T-helper 1 cell treated with Interleukin-12 subunit alpha and Interleukin-12 subunit beta and Interleukin-4 antibody, amounts not matched to agents 30 μg/mL and 1 μg/mL, for 36 hours (primary cell): ENCODE measurements at regions not wholly inside any gene's neighbourhood (a gene's known extent, or its start where the extent isn't known, plus 50 kb on each side); places are given as distances from the start of the nearest gene placed in this dataset.

ENCODE experiments used
- H3K27ac Mint-ChIP-seq: one replicate; pipeline ENCODE4 v1.8.0; 2021; ENCODE audit warnings: mild to moderate bottlenecking, mixed read lengths
- H3K27me3 Mint-ChIP-seq: one replicate; pipeline ENCODE4 v1.8.0; 2021; ENCODE audit warnings: low read depth, mixed read lengths
- H3K36me3 Mint-ChIP-seq: one replicate; pipeline ENCODE4 v1.8.0; 2021; ENCODE audit warnings: low read depth, mixed read lengths
- H3K4me1 Mint-ChIP-seq: one replicate; pipeline ENCODE4 v1.8.0; 2021; ENCODE audit warnings: low read depth, mixed read lengths
- H3K4me3 Mint-ChIP-seq: one replicate; pipeline ENCODE4 v1.8.0; 2021; ENCODE audit warnings: mild to moderate bottlenecking, moderate library complexity, mixed read lengths
- H3K9me3 Mint-ChIP-seq: one replicate; pipeline ENCODE4 v1.8.0; 2021; ENCODE audit warnings: mixed read lengths

DNA sequence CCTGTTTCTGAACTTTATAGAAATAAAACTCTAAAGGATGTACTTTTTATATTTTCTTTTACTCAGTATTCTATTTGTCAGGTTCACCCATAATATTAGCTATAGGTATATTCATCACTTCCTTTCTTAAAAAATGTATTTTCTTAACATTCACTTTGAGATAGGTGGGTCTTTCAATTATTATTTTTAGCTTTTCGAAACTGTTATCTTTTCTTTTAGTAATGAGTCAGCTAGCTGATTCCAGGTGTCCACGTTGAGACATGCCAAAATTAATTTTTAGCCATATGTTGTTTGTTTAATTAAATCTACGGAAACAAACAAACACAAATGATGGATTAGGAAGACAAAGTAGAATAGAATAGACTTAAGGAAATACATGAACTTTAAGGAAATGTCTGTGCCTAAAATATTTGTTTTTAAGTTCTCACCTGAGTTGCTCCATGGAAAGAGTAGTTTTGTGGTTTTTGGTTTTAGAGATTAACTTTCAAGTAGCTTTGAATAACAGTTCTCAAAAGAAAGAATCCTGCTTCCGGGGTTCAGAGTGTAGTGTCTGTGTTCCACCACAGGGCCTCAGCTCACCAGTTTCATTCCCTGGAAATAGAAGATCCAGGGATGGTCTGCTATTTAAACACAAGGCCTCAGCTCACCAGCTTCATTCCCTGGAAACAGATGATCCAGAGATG lies 435.0 kb downstream of the HAO1 start:
- Mint-ChIP-seq H3K4me3 (no peak overlapping the region), H3K36me3 (no peaks in the 10 kb centered on the region), H3K9me3 (peaks cover 3% of the 10 kb centered on the region), H3K4me1 (no peaks in the 10 kb centered on the region), H3K27me3 (no peaks in the 10 kb centered on the region), H3K27ac (no peak overlapping the region)

DNA sequence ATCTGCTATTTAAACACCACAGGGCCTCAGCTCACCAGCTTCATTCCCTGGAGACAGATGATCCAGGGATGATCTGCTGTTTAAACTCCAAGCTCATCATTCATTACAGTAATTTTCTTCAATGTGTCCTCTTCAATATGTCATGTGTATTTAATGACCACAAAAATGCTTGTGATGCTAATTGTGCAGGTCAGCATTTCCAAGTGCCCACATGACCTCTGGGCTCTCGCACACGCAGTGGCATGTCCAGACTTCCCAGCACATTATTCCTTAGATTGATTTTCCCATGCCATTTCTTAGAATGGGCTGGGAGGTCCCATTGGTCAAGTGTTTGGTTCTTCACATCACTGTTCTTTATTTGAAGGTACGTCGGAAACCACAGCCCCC lies 434.4 kb downstream of the HAO1 start:
- no peak overlapping the region for H3K4me3 Mint-ChIP-seq
- no peaks in the 10 kb centered on the region for H3K36me3 Mint-ChIP-seq
- H3K4me1 Mint-ChIP-seq = no peaks in the 10 kb centered on the region
- H3K27ac Mint-ChIP-seq = no peak overlapping the region
- peaks cover 3% of the 10 kb centered on the region for H3K9me3 Mint-ChIP-seq
- no peaks in the 10 kb centered on the region for H3K27me3 Mint-ChIP-seq

DNA sequence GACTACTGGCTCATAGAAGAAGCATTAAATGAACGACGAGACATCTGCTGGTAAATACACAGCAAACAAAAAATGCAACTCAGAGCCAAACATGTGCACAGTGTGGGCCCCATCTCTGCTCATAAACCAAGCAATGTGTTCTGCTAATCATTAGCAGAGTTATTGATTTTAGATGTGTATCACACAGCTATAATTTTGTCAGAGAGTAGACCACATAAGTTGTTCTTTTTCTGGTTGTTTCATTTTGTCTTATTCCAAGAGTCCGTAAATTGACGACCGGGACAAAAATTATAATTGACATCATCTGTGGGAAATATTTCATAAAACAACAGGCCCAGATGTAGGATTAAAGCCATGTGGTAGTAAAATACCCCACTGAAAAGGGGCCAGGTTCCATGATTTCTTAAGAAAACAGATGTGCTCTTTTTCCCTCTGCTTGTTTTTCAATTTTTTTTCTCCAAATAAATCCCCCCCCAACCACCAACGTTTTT lies 423.6 kb downstream of the HAO1 start:
- Mint-ChIP-seq H3K27me3 (no peaks in the 10 kb centered on the region), H3K36me3 (no peaks in the 10 kb centered on the region), H3K27ac (no peak overlapping the region), H3K4me3 (no peak overlapping the region), H3K4me1 (no peaks in the 10 kb centered on the region), H3K9me3 (peaks cover 6% of the 10 kb centered on the region)

DNA sequence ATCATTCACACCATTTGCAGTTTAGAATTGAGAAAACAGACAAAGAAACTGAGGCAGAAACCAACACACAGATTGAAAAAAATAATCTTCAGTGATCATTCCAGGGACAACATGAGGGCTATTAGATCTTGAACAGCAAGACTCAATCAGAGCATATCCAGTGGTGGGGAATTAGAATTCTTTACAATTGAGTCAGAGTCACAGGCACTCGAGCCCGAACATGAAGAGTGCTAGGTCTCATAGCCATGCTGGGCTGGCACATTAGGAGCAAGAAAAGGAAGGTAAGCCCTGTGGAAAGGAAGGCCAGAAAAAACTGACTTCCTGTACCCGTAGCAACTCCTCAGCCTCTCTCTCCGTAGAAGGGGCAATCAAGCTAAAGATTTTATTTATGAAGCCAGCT lies 419.9 kb downstream of the HAO1 start:
- no peak overlapping the region for H3K27ac Mint-ChIP-seq
- H3K9me3 Mint-ChIP-seq = peaks cover 6% of the 10 kb centered on the region
- no peaks in the 10 kb centered on the region for H3K27me3 Mint-ChIP-seq
- no peak overlapping the region for H3K4me3 Mint-ChIP-seq
- no peaks in the 10 kb centered on the region for H3K4me1 Mint-ChIP-seq
- no peaks in the 10 kb centered on the region for H3K36me3 Mint-ChIP-seq

DNA sequence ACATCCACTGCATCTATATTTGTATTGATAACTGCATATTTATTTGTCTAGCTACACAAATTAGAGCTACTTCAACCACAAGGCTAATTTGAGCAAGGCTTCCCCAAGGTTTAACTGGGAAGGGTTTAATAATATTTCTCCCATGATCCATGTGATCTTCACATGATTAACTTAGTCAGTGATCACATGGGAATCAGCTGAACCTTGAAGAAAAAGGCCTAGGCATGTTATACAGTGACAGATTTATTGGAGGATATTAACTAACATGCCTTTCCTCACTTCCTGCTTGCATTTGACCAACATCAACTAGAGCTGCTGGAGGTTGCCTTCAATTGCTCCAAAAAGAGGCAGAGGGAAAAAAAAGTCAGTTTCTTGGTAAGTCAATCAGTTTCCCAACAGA lies 417.0 kb downstream of the HAO1 start:
- H3K27ac Mint-ChIP-seq = no peak overlapping the region
- no peaks in the 10 kb centered on the region for H3K36me3 Mint-ChIP-seq
- no peaks in the 10 kb centered on the region for H3K27me3 Mint-ChIP-seq
- peaks cover 11% of the 10 kb centered on the region for H3K9me3 Mint-ChIP-seq
- H3K4me3 Mint-ChIP-seq = no peak overlapping the region
- H3K4me1 Mint-ChIP-seq = no peaks in the 10 kb centered on the region

DNA sequence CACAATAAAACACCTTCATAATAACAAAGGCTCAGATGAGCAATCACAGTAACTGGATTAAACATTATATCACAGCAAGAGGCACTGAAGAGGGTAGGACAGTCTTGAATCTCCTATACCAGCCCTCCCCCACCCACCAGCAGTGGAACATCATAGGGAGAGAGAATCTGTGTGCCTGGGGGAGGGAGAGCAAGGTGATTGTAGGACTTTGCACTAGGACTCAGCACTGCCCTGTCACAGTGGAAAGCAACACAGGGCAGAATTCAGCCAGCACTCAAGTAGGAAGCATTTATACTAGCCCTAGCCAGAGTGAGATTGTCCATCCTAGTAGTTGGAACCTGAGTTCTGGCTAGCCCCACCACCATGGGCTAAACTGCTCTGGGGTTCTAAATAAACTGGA lies 400.2 kb downstream of the HAO1 start:
- Mint-ChIP-seq H3K36me3 (no peaks in the 10 kb centered on the region), H3K27me3 (no peaks in the 10 kb centered on the region), H3K27ac (no peak overlapping the region), H3K9me3 (peaks cover 5% of the 10 kb centered on the region), H3K4me1 (no peaks in the 10 kb centered on the region), H3K4me3 (no peak overlapping the region)

DNA sequence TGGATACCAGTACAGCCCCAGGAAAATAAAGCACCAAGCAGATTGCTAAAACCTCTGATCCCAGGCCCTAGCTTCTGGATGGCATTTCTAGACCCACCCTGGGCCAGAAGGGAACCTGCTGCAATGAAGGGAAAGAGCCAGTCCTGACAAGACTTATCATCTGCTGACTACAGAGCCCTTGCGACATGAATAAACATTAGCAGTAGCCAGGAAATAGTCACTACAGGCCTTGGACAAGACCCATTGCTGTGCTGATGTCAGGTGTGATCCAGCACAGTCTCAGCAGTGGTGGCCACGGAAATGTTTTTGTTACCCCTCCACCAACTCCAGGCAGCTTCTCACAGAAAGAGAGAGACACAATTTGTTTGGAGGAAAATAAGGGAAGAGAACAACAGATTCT lies 399.3 kb downstream of the HAO1 start:
- no peaks in the 10 kb centered on the region for H3K36me3 Mint-ChIP-seq
- H3K4me1 Mint-ChIP-seq = no peaks in the 10 kb centered on the region
- H3K4me3 Mint-ChIP-seq = no peak overlapping the region
- H3K27me3 Mint-ChIP-seq = no peaks in the 10 kb centered on the region
- peaks cover 5% of the 10 kb centered on the region for H3K9me3 Mint-ChIP-seq
- H3K27ac Mint-ChIP-seq = no peak overlapping the region

DNA sequence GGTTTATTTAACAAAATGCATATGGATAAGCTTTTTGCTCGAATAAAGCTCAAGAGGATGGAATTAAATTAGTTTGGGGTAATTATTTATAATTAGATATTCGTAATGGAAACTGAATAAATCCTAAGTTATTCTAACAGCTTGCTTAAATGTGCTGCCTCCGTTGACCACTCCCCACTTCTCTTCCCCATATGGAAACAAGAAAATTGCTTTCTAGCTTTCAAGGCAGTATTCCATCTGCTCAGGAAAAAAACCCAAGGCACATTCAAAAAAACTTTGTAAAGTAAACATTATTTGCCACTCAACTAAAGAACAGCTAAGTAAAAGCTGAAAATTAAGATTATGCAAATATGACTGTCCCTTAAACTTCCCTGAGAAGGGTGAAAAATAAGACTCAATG lies 369.2 kb downstream of the HAO1 start:
- peaks cover 7% of the 10 kb centered on the region for H3K9me3 Mint-ChIP-seq
- no peaks in the 10 kb centered on the region for H3K4me1 Mint-ChIP-seq
- H3K27me3 Mint-ChIP-seq = no peaks in the 10 kb centered on the region

DNA sequence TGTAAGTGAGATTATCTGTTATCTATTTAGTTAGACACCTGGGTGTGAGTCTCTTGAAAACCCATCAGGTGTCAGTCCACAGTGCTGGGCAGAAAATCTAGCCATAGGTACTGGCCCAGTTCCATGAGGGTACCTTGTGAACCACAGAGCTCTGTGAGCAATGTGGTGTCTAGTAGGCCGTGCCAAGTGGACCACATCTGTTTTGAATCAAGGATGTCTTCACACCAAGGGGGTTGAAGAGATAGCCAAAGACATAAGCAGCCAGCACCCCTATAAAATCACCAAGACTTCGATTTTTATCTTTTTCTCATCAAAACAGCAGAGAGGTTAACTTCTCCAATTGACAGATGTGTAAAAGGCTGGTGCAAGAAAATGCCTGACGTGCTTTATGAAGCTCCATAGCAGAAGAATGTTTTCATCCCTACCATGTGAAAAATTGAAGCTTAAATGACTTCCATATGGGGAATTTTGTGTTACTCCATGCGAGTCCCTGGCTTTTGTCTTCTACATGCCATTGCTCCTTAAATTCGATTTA lies 368.7 kb downstream of the HAO1 start:
- no peak overlapping the region for H3K27ac Mint-ChIP-seq
- H3K36me3 Mint-ChIP-seq = no peaks in the 10 kb centered on the region
- no peaks in the 10 kb centered on the region for H3K27me3 Mint-ChIP-seq
- H3K9me3 Mint-ChIP-seq = peaks cover 7% of the 10 kb centered on the region
- H3K4me3 Mint-ChIP-seq = no peak overlapping the region
- H3K4me1 Mint-ChIP-seq = no peaks in the 10 kb centered on the region

More for the DNA sequence above, 369.2 kb downstream of the HAO1 start:
- Mint-ChIP-seq H3K4me3 (no peak overlapping the region), H3K27ac (no peak overlapping the region), H3K36me3 (no peaks in the 10 kb centered on the region)

DNA sequence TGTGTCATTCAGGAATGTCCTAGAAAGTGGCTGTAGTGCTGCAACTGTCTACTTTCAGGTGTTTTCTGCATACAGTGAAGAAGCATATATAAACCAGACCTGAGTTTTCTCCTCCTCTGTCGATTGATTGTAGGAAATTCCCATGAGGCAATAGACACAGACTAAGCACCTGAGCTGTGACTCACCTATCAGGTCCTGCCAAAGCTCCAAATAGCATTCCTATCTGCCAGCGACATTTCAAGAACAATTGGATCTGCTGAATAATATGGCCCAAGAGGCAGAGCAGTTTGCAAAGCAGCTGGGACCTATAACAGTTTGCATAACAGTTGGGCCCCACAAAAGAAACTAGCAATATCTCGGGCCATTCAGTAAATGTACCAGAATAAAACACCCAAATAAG lies 360.4 kb downstream of the HAO1 start:
- Mint-ChIP-seq H3K36me3 (no peaks in the 10 kb centered on the region), H3K4me1 (no peaks in the 10 kb centered on the region), H3K27me3 (no peaks in the 10 kb centered on the region), H3K9me3 (no peaks in the 10 kb centered on the region), H3K27ac (no peak overlapping the region), H3K4me3 (no peak overlapping the region)

DNA sequence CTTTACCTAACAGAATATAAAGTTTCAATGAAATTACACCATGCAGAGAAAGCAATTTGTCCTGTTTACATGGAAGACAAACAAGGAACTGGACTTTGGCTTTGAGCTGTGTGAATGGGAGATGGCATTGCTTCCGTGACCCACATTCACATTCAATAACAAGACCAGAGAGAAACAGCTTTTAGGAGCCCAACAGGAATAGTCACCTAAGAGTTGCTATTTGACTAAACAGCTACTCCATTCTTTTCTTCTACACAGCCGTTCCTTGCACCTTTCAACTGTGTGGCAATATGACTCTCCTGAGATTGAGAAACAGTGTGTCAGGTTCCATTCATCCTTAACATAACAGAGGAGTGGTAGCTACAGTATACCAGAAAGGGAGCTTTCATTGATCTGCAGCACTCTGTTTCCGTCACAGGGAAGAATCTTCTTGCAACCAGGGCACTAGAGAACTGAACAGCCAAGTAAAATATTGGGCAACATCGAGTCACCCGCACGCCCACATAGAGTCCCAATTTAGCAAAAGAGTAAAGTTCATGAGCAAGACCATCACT lies 355.1 kb downstream of the HAO1 start:
- no peaks in the 10 kb centered on the region for H3K4me1 Mint-ChIP-seq
- no peaks in the 10 kb centered on the region for H3K36me3 Mint-ChIP-seq
- no peaks in the 10 kb centered on the region for H3K9me3 Mint-ChIP-seq
- no peaks in the 10 kb centered on the region for H3K27me3 Mint-ChIP-seq
- H3K27ac Mint-ChIP-seq = no peak overlapping the region
- H3K4me3 Mint-ChIP-seq = no peak overlapping the region

DNA sequence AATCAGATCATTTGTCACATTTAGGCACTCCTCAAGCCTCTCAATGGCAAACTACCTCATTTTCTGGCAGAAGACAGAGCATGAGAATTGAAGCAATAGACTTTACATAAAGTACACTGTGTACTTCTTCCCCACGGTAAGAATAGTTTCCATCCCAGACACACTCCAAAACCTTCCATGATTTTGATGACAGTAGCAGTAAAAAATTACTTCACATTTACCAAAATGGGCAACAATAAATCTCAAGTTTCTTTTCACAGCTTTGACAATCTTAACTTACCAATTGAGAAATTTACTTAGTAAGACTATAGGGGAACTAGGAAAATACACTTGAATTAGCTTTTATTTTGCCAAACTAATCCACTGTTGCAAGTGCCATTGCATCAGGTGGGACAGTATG lies 353.8 kb downstream of the HAO1 start:
- no peaks in the 10 kb centered on the region for H3K4me1 Mint-ChIP-seq
- H3K9me3 Mint-ChIP-seq = no peaks in the 10 kb centered on the region
- H3K36me3 Mint-ChIP-seq = no peaks in the 10 kb centered on the region
- H3K27ac Mint-ChIP-seq = no peak overlapping the region
- H3K4me3 Mint-ChIP-seq = no peak overlapping the region
- H3K27me3 Mint-ChIP-seq = no peaks in the 10 kb centered on the region

DNA sequence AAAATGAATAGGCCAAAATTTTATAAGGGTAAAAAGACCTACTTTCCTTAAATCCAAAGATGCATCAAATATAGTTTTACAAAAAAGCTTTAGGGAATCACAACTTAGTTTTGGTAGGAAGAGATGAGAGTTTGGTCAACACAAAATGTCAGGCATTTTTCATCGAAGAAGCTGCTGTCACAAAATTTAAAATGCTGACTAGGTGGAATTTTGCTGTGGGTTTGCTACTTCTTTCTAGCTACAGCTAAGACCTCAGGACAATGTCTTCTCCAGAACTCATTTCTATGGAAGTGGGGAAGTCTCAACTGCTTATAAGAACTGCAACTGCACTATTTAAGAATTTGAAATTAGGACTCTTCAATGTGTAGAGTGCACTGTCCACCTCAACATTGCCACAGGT lies 351.1 kb downstream of the HAO1 start:
- Mint-ChIP-seq H3K9me3 (no peaks in the 10 kb centered on the region), H3K27ac (no peak overlapping the region), H3K4me1 (no peaks in the 10 kb centered on the region), H3K27me3 (no peaks in the 10 kb centered on the region), H3K36me3 (no peaks in the 10 kb centered on the region), H3K4me3 (no peak overlapping the region)

DNA sequence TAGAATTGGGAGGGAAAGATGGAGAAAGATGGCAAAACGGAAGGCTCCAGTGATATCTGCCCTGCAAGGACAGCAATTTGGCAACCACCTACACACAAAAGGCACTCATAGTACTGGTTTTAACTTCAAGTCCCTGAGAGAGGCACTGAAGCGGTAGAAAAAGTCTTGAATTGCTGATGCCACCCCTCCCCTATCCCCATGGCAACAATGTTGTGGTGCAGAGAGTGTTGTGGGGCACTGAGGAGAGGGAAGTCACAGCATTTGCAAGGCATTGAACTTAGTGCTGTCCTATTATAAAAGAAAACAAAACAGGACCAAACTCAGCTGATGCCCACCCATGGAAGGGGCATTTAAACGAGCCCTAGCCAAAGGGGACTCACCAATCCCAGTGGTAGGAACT lies 343.7 kb downstream of the HAO1 start:
- H3K27ac Mint-ChIP-seq = no peak overlapping the region
- H3K9me3 Mint-ChIP-seq = peaks cover 9% of the 10 kb centered on the region
- H3K4me3 Mint-ChIP-seq = no peak overlapping the region
- no peaks in the 10 kb centered on the region for H3K4me1 Mint-ChIP-seq
- no peaks in the 10 kb centered on the region for H3K27me3 Mint-ChIP-seq
- no peaks in the 10 kb centered on the region for H3K36me3 Mint-ChIP-seq

DNA sequence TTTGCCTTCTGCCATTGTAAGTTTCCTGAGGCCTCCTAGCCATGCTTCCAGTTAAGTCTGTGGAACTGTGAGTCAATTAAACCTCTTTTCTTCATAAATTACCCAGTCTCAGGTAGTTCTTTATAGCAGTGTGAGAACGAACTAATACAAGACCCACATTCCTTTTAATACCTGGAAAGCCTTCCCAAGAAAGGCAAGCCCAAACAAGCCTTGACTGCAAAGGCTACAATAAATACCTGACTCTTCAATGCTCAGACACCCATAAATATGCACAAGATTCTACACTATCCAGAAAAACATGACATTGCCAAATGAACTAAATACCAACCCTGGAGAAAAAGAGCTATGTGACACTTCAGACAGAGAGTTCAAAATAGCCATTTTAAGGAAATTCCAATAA lies 338.8 kb downstream of the HAO1 start:
- Mint-ChIP-seq H3K9me3 (peaks cover 9% of the 10 kb centered on the region), H3K4me3 (no peak overlapping the region), H3K27me3 (no peaks in the 10 kb centered on the region), H3K36me3 (no peaks in the 10 kb centered on the region), H3K27ac (no peak overlapping the region), H3K4me1 (no peaks in the 10 kb centered on the region)
